HuH-7.5 (cell line): ENCODE measurements at regions not wholly inside any gene's neighbourhood (a gene's known extent, or its start where the extent isn't known, plus 50 kb on each side); places are given as distances from the start of the nearest gene placed in this dataset.

Source experiments
- DNase-seq: peaks from one replicate; pipeline ENCODE4 v3.0.0; 2011; ENCODE audit warnings: low spot score

DNA sequence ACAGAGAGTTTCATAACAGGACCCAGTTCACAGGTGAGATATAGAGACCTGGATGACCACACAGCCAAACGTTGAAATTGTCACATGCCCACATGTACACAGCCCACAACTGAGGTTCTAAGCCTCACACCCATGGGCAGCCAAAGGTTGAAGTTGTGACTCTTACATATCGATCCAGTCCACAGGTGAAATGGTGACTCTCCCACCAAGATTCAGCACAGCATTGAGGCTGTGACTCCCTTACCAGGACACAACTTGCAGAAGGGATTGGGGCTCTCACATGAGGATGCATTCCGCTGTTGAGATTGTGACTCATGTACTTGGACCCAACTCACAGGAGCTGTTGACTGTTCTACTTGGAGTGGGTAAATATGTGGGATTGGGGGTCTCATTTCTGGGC lies 1836.4 kb downstream of the TP53TG3F start:
- DNase-seq = no peak

GRCh38 chr16:35296962-35297653 lies 1837.7 kb downstream of the TP53TG3F start:
- no peak for DNase-seq

DNA sequence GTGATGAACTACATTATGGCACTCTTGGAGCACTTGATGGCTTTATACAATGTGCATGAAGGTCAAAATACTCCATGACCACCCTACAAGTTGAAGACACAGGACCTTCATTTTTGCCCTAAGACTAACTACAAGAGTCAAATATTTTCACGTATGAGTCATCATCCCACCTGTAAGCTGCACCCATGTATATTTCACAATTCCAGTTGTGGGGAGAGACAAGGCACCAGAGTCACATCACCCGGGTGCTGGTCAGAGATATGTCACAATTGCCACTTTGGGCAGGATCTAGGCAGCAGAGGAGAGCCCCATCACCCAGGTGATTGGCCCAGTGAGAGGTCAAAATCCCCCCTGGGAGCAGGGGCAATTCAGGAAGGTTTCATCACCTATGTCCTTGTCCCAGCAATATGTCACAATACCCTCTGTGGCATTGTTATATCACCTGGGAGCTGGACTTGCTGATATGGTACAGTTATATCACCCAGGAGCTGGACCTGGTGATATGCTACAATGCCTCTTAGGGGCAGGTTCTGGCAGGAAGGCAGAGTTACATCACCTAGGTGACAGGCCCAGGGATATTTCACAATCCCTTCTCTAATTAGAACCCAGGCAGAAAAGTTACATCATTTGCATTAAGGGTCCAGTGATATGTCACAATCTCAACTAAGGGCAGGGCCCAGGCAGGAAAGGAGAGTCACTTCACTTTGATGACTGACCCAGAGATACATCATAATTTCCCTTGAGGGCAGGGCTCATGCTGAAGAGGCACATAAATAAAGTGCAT lies 1839.2 kb downstream of the TP53TG3F start:
- DNase-seq = no peak

DNA sequence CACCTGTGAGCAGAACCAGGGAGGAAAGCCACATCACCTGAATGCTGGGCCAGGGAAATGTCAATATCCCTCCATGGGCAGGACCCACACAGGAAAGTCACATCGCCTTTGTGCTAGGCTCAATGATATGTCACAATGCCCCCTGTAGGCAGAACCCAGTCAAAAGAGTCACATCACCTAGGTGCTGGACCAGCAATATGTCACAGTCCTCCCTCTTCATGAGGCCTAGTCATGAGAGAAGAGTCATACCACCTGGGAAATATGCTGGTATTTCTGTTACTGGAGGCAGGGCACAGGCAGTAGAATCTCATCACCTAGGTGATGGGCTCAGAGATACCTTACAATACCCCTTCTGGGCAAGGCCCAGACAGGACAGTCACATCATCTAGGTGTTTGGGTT lies 1843.4 kb downstream of the TP53TG3F start:
- DNase-seq = no peak

DNA sequence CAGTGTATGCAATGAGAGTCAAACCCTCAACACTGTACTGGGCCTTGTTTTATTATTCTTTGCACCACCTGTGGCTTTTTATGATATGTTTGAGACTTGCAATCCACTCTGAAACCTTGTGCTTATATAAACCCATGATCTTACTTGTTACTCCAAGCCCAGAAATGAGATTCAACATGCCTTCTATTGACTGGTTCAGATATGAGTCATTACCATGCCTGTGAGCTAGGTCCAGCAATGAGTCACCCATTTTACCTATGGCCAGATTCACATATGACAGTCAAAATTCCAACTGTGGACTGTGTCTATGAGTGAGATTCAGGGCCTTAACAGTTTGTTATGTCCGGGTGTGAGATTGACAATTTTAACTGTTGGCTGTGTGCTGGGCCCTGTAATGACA lies 1846.1 kb downstream of the TP53TG3F start:
- DNase-seq = no peak

DNA sequence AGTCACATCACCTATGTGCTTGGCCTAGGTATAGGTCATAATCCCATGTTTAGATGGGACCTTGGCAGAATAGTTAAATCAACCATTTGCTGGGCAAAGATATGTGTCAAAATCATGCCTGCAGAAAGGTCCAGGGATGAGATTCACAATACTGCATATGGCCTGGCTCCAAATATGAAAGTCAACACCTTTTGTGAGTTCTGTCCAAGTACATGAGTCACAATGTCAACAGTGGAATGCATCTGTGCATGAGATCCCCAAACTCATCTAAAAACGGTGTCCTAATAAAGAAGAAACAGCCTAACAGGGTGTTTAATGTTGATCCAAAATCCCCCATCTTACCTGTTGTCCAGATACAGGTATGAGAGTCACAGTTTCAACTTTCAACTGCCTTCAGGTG lies 1847.5 kb downstream of the TP53TG3F start:
- DNase-seq = no peak

- no peak for DNase-seq
Measured at GRCh38 chr16:35308674-35309073, 1849.3 kb downstream of the TP53TG3F start.

DNA sequence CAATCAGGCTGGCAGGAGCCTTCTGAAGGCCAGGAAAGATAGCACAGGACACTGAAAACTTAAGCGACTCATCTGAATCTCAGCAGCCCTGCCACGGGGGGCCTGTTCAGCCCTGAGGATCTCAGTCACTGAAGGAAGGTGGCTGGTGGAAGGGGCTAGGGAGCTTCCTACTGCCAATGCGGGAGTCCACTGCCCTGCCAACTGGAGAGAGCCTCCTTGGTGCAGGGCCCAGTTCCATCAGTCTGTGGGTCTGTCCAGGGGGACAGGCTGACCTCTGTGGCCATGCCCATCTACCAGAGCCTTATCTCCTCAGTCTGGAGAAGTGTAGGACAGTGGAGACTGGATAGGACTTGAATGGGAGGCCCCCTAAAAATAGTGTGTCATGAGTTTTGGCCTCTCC lies 1851.6 kb downstream of the TP53TG3F start:
- DNase-seq = no peak

- DNase-seq = no peak
Measured at GRCh38 chr16:35311475-35311874, 1852.1 kb downstream of the TP53TG3F start.

DNA sequence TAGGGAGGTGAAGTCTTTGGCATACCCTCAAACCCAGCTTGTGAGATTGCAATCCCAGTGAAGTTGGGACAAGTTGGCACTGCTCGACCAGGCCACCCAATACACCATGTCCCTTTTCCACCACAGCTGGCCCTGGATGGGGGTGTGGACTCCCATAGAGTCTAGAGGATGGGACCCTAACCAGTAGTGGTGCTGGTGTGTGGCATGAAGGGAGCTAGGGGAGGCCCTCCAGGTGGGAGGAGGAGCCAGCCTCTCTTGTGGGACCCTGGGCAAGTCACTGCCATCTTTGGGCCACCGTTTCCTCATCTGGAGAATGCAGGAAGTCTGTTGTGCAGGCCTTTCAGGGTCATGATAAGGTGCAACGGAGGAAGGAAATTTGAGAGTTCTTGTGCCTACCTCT lies 1854.9 kb downstream of the TP53TG3F start:
- no peak for DNase-seq

DNA sequence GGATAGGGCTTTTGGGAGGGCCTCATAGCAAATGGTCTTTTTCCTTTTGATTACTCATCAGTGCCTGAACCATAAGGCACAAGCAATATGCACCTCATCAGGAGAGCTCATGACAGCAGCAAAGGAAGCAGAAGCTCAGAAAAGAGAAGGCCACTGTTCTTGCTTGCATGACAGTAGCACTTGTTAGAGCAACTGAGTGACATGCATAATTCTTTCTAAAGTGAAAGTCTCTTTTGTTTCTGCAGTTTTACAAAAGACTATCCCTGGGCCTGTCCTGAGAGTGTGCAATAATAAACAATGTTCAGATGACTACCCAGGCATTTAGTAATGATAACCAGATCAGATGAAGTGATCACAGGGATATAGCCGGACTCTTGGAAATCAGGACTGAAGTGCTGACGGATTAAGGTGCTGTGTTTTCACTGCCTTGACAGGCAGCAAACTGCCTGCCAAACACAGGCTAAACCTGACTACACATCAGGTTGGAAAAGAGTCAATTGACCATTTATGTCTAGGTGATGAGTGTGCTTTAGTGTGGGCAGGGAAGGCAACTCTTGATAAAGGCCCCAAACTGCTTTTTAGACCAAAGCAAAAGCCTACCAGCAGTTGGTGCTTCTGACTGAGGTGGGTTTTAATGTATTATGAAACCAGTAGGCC lies 1860.3 kb downstream of the TP53TG3F start:
- DNase-seq = no peak

DNA sequence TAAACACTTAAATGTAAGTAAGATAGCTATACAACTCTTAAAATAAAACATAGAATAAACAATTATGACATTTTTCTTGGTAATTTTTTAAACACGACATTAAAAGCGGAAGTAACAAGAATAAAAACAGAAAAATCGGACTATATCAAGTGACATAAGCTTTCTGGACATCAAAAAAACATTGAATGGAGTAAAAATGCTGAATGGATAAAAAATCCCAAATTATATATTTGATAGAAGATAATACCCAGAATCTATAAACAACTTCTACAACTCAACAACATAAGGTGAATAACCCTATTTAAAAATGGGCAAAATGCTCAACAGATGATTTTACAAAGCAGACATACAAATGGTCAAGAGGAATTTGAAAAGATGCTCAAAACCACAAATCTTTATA lies 1866.5 kb downstream of the TP53TG3F start:
- DNase-seq = no peak

DNA sequence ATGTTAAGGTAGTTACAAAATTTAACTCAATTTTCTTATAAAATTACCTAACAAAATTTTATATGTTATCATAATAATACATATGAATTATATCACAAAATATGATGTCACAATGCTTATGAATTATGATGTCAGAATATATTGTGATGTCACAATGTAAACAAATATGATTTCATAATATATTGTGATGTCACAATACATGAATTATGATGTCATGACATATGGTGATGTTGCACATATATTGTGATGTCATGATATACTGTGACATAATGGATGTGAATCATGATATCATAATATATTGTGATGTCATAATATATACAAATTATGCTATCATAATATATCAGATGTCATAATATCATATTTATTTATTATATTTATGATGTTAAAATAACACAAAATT lies 1879.9 kb downstream of the TP53TG3F start:
- DNase-seq = no peak

GRCh38 chr16:35342012-35342411 lies 1882.6 kb downstream of the TP53TG3F start:
- no peak for DNase-seq

DNA sequence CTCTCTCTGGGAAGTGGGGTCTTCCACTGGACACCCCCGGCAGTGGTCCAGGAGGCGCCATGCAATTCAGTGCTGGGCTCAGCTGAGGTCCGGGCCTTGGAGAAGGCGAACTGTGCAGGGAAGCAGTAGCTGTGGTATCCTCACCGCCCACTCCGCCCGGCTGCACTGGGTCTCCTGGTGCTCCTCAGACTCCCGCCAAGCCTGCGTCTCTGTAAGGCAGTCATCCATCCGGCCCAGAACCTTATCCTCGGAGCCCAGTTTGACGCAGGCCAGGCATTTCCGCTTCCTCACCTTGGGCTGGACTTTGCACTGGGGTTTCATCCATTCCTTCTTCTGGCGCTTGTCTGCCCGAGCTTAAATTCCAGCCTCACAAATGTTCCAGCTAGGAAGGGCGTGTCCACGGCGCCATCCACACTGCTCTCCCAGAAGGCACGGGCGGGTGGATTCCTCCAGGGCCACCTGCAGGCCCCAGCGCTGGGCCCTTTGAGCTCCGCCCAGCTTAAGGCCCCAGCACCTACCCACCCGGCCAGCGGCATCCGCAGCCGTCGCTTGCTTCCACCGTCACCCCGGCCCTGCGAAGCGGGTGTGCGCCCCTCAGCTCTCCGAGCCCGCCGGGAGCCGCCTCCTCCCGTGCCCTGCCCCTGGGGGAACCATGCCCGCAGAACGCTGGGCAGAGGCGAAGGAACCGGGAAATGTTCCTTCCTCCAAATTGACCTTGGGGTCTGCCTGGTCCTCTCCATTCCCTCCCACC lies 1884.8 kb downstream of the TP53TG3F start:
- DNase-seq = no peak

GRCh38 chr16:35352431-35352830 lies 1893.0 kb downstream of the TP53TG3F start:
- no peak for DNase-seq

GRCh38 chr16:35363510-35363909 lies 1904.1 kb downstream of the TP53TG3F start:
- DNase-seq = no peak

DNA sequence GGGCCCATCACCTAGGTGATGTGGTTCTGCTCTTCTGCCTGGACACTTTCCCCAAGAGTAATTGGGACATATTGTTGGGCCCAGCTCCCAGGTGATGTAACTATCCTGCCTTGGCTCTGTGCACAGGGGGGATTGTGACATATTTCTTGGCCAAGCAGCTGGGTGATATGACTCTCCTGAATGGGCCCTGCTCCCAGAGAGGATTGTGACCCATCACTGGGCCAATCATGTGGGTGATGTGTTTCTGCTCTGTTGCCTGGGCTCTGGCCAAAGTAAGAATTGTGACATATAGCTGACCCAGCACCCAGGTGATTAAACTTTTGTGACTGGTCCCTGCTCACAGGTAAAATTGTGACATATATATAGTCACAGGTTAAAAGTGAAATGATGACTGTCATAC lies 1904.9 kb downstream of the TP53TG3F start:
- DNase-seq = no peak

DNA sequence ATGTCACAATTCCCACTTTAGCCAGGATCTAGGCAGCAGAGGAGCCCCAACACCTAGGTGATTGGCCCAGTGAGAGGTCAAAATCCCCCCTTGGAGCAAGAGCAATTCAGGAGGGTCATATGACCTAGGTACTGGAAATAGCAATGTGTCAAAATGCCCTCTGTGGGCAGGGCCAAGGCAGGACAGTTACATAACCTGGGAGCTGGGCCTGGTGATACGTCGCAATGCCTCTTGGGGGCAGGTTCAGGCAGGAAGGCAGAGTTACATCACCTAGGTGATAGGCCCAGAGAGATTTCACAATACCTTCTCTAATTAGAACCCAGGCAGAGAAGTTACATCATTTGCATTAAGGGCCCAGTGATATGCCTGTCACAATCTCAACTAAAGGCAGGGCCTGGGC lies 1906.3 kb downstream of the TP53TG3F start:
- no peak for DNase-seq

- no peak for DNase-seq
Measured at GRCh38 chr16:35370617-35371016, 1911.2 kb downstream of the TP53TG3F start.

DNA sequence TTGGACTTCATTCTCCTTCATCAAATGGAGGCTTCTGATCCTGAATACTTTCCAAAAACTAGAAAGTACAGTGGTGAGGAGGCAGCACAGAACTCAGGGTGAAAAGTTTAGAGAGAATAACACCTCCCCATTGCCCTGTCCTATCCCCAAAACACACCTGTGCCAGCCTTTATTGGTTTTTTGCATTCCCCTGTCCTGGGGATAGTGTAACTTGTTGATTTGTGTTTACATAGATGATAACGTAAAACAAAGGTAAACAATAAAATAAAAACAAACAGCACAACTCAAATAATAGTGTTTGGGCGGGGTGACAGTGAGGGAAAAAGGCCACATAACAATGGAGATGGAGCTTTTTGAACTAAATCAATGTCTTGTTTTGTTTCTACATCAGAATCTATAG lies 1917.7 kb downstream of the TP53TG3F start:
- DNase-seq = no peak

GRCh38 chr16:35386619-35387018 lies 1927.2 kb downstream of the TP53TG3F start:
- no peak for DNase-seq

GRCh38 chr16:35391328-35391727 lies 1931.9 kb downstream of the TP53TG3F start:
- no peak for DNase-seq
